HepG2 (cell line): ENCODE measurements at regions not wholly inside any gene's neighbourhood (a gene's known extent, or its start where the extent isn't known, plus 50 kb on each side); places are given as distances from the start of the nearest gene placed in this dataset.

ENCODE experiments used
- TF ChIP-seq, protein P1 (sequence below): sonication (generic); formaldehyde crosslinking; IDR thresholded peaks from 2 replicates; pipeline ENCODE4 v1.4.0; 2020; ENCODE audit warnings: missing genetic modification reagents
- TF ChIP-seq, protein P2 (sequence below): sonication (generic); formaldehyde crosslinking; IDR thresholded peaks from 2 replicates; pipeline ENCODE4 v1.5.0; 2020; ENCODE audit warnings: mild to moderate bottlenecking, missing genetic modification reagents, moderate library complexity

DNA sequence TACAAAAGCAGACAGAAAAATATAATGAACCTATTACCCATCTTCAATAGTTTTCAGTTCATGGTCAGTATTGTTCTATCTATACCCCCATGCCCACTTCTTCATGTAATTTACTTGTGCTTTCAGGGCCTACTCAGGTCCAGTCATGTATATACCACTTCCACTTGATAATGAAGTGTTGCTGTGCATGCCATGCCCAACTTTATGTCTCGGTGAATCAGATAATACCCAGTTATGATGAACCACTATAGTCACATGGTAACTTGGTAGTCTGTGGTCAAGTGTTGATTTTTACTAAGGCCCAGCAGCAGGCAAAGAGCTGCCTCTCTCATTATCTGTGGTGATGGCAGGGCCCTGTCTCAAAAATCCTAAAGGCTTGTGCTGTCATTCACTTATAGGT lies 70.7 kb upstream of the IL33 start:
- TF ChIP-seq, protein P1, sequence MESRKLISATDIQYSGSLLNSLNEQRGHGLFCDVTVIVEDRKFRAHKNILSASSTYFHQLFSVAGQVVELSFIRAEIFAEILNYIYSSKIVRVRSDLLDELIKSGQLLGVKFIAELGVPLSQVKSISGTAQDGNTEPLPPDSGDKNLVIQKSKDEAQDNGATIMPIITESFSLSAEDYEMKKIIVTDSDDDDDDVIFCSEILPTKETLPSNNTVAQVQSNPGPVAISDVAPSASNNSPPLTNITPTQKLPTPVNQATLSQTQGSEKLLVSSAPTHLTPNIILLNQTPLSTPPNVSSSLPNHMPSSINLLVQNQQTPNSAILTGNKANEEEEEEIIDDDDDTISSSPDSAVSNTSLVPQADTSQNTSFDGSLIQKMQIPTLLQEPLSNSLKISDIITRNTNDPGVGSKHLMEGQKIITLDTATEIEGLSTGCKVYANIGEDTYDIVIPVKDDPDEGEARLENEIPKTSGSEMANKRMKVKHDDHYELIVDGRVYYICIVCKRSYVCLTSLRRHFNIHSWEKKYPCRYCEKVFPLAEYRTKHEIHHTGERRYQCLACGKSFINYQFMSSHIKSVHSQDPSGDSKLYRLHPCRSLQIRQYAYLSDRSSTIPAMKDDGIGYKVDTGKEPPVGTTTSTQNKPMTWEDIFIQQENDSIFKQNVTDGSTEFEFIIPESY, result no peak
- TF ChIP-seq, protein P2, sequence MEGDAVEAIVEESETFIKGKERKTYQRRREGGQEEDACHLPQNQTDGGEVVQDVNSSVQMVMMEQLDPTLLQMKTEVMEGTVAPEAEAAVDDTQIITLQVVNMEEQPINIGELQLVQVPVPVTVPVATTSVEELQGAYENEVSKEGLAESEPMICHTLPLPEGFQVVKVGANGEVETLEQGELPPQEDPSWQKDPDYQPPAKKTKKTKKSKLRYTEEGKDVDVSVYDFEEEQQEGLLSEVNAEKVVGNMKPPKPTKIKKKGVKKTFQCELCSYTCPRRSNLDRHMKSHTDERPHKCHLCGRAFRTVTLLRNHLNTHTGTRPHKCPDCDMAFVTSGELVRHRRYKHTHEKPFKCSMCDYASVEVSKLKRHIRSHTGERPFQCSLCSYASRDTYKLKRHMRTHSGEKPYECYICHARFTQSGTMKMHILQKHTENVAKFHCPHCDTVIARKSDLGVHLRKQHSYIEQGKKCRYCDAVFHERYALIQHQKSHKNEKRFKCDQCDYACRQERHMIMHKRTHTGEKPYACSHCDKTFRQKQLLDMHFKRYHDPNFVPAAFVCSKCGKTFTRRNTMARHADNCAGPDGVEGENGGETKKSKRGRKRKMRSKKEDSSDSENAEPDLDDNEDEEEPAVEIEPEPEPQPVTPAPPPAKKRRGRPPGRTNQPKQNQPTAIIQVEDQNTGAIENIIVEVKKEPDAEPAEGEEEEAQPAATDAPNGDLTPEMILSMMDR, result no peak
